22Rv1 (cell line): ENCODE measurements at regions not wholly inside any gene's neighbourhood (a gene's known extent, or its start where the extent isn't known, plus 50 kb on each side); places are given as distances from the start of the nearest gene placed in this dataset.

Source experiments
- CTCF ChIP-seq: fragments of 450-650 bp; IDR thresholded peaks from 2 replicates; pipeline ENCODE4 v1.5.1; 2017; ENCODE audit warnings: mild to moderate bottlenecking
- ZFX ChIP-seq: fragments of 450-650 bp; IDR thresholded peaks from 2 replicates; pipeline ENCODE4 v1.6.1; 2017; ENCODE audit warnings: antibody characterized with exemption, borderline replicate concordance

- TF ChIP-seq CTCF (no peak), ZFX (no peak)
Observed at GRCh38 chr6:147003186-147003585, 201.0 kb upstream of the STXBP5 start.
